Omental fat pad (tissue), 3 donors: ENCODE measurements at regions not wholly inside any gene's neighbourhood (a gene's known extent, or its start where the extent isn't known, plus 50 kb on each side); places are given as distances from the start of the nearest gene placed in this dataset.

ENCODE experiments used
- ATAC-seq: fragments of 150-250 bp; one replicate; pipeline ENCODE4 v1.9.1; 2016; ENCODE audit warnings: mild to moderate bottlenecking, moderate library complexity; ENCODE audit not compliant: low FRiP score
- DNase-seq: peaks from one replicate; pipeline ENCODE4 v3.0.0-alpha.2; 2019; ENCODE audit warnings: low spot score
- CTCF ChIP-seq, 3 donors: fragments of 450-650 bp; IDR thresholded peaks; one replicate each; pipeline ENCODE4 v1.5.1; 2016 to 2017; ENCODE audit warnings: antibody characterized with exemption in 3 of 3, mild to moderate bottlenecking in 3 of 3, moderate library complexity in 2 of 3

- TF ChIP-seq CTCF (IDR thresholded peaks at IDR 0.05), result no peak
- no peak for ATAC-seq
- DNase-seq, result no peak
Observed at GRCh38 chr10:3580565-3580964, 204.4 kb downstream of the KLF6 start.

GRCh38 chr10:3579845-3580244 lies 205.2 kb downstream of the KLF6 start:
- DNase-seq, result no peak
- TF ChIP-seq CTCF (IDR thresholded peaks at IDR 0.05), result no peak
- ATAC-seq, result no peak

- DNase-seq, result no peak
- TF ChIP-seq CTCF (IDR thresholded peaks at IDR 0.05), result no peak
Observed at GRCh38 chr10:3578682-3579081, 206.3 kb downstream of the KLF6 start.

GRCh38 chr10:3578159-3578558 lies 206.8 kb downstream of the KLF6 start:
- DNase-seq, result no peak
- ATAC-seq, result no peak
- no peak for TF ChIP-seq CTCF (IDR thresholded peaks at IDR 0.05)

More at GRCh38 chr10:3578682-3579081, 206.3 kb downstream of the KLF6 start:
- ATAC-seq, result no peak

- ATAC-seq (no peak), DNase-seq (no peak)
- no peak for TF ChIP-seq CTCF (IDR thresholded peaks at IDR 0.05)
Observed at GRCh38 chr10:3574451-3574850, 210.6 kb downstream of the KLF6 start.

- DNase-seq (no peak), ATAC-seq (no peak)
- TF ChIP-seq CTCF (IDR thresholded peaks at IDR 0.05), result no peak
Observed at GRCh38 chr10:3573498-3573897, 211.5 kb downstream of the KLF6 start.

- DNase-seq (no peak), ATAC-seq (no peak)
- no peak for TF ChIP-seq CTCF (IDR thresholded peaks at IDR 0.05)
Observed at GRCh38 chr10:3571310-3571825, 213.6 kb downstream of the KLF6 start.
